ENCODE measurements at regions not wholly inside any gene's neighbourhood (a gene's known extent, or its start where the extent isn't known, plus 50 kb on each side); places are given as distances from the start of the nearest gene placed in this dataset.
A peak's percentile ranks its signal among the peaks of the same experiment; 100 is the strongest.
"Not testable (repeated sequence)": the region's sequence is repeated elsewhere in the genome, so short reads cannot be mapped to it uniquely, and the experiment has no call there.

DNA sequence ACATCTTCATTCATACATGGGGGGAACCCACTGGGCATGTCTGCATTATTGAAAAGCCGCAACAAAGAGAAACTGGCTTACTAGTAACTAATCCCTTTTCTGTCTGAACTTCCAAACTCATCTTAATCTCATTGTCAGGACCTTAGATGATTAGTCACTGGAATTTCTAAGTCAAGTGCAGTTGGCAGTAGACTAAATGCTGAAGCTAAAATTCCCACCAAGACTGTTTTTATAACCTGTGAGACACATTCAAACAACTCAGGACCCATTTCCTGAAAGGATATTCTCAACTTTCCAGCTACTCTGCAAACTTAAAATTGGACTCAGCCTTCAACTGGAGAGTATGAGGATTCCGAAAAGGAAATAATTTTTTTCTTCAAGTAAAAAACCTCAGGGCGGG is 94.8 kb upstream of the SCAF8 start:
- no peak for DNase-seq

DNA sequence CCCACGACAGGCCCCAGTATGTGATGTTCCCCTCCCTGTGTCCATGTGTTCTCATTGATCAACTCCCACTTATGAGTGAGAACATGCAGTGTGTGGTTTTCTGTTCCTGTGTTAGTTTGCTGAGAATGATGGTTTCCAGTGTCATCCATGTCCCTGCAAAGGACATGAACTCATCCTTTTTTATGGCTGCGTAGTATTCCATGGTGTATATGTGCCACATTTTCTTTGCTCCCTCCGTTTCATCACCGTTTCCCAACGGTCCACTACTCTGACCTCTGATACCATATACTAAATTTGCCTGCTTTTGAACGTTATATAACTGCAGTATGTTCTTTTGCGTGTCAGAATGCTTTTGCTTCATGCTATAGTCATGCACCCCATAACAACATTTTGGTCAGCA is 94.0 kb upstream of the SCAF8 start:
- DNase-seq, result not testable (repeated sequence)

DNA sequence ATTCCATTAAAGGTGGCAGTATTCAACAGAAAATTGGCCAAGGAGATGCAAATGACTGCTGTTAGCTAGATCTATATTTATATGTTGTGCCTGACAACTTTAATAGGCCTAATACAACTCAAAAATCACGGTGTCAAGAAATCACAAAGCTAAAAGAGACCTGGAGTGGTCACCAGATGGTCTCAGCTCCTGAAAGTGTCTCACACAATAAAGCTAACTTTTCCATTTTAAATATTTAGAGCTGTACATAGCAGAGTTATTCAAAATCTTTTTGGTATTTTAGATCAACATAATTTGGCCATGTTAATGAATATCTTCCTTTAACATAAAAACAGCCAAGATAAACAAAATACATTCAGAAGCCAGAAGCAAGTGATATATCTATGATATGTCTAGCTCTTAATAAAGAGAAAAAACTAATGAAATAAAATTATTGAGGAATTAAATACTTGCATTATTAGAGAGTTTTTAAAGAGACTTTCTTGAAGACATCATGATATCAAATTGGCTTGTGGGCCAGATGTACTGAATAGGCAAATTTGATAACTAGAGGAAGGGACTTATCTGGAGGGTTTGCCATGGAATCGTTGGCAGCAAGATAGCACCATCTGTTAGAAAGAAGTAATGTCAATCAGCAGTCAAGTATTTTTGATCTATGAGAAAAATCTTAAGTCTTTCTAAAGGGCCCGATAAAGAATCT is 84.9 kb upstream of the SCAF8 start:
- no peak for DNase-seq

DNA sequence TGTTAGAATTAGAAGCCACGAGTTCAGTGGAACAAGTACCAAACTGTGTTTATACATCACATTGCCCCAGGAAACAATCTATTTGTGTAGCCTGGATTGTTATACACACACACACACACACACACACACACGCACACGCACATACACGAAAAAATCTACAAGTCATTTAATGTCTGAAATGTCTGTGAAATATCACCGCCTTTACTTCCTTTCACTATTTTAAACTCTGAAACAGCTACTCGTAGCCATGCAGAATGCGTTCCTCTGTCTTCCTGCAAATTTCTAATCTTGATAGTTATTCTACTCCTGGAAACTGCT is 84.4 kb upstream of the SCAF8 start:
- no peak for DNase-seq

DNA sequence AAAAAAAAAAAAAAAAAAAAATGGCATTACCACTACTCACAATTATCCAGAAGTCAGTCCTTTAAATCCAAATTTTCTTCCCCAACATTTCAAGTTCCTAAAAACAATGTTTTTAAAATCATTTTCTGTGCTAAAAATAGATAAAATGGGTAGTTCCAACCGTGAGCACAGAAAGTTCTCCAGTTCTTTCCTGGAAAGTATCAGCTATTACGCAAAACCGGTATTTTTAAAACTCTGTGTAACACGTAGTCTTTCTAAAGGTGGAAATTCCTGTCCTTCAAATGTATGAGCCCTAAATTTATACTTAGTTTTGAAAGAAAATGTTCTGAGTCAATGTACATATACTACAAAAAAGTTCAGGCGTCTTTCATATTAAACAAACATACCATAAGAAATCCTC is 83.5 kb upstream of the SCAF8 start:
- no peak for DNase-seq

DNA sequence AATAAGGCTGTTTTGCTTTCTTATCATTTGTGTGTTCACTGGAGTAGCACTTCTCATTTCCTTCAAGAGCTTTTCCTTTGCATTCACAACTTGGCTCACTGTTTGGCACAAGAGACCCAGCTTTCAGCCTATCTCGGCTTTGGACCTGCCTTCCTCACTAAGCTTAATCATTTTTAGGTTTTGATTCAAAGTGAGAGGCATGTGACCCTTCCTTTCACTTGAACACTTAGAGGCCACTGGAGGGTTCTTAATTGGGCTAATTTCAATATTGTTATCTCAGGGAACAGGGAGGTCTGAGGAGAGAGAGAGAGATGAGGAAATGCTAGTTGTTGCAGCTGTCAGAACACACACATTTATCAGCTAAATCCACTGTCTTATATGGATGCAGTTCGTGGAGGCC is 82.9 kb upstream of the SCAF8 start:
- no peak for DNase-seq

DNA sequence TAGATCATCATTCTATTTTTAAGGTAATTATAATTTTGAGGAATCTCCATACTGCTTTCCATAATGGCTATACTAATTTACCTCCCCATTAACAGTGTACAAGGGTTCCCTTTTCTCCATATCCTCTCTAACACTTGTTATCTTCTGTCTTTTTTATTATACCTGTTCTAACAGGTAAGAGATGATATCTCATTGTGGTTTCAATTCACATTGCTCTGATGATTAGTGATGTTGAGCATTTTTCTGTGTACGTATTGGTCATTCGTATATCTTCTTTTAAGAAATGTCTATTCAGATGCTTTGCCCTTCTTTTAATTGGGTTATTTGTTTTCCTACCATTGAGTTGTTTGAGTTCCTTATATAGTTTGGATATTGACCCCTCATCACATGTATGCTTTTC is 81.6 kb upstream of the SCAF8 start:
- no peak for DNase-seq

DNA sequence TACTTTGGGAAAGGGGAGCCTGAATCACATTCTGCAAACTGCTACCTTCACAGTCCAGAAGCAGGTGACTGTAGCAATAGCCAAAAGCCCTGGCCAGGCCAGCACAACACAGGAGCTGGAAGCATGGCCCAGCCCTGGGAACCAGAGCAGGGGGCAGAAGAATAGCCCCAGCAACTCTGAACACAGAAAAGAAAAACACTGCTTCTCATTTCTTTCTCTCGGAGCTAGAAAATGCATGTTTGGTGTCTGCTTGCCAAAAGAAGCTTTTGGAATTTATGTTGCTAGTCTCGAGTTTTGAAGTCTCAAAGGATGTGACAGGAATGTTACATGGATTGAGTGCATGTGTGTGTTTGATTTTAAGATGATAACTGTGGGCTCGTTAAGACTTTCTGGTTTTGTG is 79.8 kb upstream of the SCAF8 start:
- DNase-seq, result no peak

DNA sequence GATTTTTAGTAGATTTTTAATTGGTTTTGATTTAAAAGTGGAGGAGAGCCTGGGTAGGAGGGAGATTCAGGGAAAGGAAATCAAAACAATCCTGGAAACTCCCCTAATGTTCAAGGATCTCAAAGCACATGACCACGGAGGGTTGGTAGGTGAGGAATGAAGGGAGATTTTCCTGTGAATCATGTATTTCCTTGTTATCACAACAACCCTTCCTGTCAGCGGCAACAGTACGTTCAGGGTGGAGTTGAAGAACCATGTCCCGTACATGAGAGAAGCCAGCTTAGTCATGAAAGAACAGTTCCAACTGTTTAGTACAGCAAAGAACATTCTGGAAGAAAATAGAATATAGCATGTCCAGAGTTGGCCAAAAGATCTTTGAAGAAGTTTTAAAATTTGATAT is 79.4 kb upstream of the SCAF8 start:
- DNase-seq, result no peak

DNA sequence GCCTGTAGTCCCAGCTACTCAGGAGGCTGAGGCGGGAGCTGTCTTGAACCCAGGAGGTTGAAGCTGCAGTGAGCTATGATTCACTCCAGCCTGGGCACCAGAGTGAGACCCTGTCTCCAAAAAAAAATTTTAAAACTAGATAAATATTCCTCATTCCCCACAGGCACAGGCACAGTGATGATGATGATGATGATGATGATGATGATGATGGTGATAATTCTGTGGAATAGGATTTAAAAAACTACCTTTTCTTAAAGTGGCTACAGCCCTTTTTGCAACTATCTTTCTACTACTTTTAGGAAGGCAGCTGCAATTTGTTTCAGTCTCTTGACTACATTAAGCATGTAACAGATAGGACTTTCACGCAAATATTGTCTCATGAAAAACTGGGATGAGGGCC is 76.6 kb upstream of the SCAF8 start:
- DNase-seq, result no peak

DNA sequence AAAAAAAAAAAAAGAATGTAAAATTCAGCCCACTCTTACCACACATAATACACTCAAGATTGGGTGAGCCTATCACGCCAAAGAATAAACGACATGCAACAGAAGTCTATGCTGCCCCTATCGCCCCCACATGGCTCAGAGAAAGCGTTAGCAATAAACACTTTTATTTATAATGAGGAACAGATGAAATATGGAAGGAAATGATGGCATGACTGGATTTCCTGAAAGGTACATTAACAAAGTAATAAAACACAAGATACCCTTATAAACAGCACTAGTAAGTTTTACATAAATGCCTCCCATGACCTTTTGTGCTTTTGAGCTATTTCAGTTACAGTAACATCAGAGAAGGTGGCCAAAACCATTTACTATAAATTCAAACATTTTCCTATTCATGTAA is 71.4 kb upstream of the SCAF8 start:
- DNase-seq, result no peak

DNA sequence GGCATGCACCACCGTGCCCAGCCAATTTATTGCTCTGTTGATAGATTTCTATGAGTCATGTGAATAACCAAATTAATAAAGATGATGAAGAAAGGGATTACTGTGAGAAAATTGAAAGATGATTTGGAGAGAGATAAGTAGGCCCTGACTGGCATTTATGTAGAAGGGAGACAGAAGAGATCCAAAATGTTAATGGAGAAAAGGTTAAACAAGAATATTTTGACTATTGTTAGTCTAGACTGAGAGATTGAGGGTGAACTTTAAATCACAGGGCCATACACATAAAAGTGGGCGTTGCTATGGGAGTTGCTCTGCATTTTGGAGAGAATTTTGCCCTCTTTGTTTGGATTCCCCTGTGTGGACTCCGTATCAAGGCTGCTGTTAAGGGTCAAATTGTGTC is 68.9 kb upstream of the SCAF8 start:
- no peak for DNase-seq

DNA sequence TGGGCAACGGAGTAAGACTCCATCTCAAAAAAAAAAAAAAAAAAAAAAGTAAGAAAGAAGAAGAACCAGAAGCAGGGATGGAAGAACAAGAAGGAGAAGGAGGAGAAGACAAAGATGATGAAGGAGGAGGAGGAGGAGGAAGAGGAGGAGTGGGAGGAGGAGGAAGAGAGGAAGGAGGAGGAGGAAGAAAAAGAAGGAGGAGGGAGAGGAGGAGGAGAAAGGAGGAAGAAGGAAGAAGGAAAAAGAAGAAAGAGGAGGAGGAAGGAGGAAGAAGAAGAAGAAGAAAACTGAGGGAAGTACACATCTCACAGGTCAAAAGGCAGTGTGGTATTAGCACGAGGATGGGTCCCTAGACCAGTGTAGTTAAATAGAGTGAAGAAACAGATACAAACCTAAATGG is 65.1 kb upstream of the SCAF8 start:
- DNase-seq, result no peak

DNA sequence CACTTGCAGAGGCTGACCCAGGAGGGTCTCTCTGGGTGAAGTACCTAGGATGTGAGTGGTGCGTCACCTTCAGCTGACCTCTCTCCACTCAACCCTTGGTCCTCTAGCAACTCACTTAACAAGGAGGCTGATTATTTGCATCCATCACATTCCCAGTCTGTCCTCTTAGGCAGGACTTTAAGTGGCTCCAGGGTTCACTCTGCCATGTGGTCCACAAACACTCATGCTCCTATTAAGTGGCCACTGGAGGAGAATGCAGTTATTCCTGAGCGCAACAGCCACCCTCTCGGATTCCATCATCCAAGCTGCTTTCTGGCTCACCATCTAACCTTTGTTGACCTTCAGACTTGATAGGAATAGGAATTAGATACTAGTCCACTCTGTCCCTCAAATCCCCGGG is 61.1 kb upstream of the SCAF8 start:
- DNase-seq, result no peak

DNA sequence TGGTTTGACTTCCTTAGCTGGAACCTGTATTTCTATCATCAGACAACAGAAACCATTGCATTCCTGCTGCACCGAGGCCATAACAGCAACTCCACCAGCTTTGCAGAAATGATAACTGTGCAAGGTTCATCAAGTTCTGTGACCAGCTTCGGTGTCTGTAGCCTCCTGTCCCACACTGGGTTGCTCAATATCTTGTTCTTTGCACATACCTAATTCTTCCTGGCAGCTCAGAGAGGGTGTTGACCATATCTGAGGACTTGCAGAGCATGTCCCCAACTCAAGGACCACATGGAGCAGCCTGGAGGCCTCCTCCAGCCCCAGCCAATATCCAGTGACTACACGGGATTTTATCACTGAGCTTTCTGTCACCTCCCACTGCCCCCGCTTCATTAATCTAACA is 59.3 kb upstream of the SCAF8 start:
- DNase-seq, result no peak

DNA sequence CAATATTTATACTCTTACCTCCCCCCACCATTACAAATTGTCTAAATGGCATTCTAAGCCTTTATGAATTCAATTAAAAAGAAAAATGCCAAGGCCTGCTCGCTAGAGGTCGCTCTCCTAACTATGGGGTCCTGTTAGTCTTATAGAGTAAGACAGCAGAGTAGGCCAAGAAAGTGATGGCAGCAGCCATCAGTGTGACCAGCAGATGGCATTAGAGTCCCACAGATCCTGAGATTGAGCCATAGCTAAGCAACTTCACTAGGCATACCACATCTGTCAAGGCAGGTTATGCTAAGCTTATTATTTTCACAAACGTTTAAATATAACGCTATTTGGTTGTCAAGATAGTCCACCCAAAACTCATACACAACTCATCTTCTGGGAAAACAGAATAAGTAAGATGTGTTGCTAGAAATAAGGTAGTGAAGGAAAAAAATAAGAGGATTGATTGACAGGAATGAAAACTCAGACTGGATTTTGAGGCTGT is 57.6 kb upstream of the SCAF8 start:
- peak; percentile 91 for DNase-seq

DNA sequence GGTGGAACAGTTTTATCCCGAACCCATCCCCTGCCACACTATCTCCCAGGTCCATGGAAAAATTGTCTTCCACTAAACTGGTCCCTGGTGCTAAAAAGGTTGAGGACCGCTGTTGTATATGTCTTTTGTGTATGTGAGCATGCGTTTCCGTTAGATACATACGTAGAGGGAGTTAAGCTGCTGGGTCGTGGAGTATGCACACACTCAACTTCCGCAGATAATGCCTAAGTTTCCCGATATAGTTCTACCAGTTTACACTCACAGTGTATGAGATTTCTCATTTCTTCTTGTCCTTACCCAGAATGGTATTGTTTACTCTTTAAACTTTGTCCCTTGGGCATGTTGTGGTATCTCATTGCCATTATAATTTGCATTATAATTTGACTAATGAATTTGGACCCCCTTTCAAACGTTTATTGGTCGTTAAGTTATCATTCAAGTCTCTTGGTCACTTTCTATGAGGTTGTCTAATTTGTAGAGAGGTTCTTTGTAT is 50.5 kb upstream of the SCAF8 start:
- DNase-seq, result no peak

All from left hindlimb (tissue), 1 donor.